CD4-positive, alpha-beta T cell (primary cell): ENCODE measurements at regions not wholly inside any gene's neighbourhood (a gene's known extent, or its start where the extent isn't known, plus 50 kb on each side); places are given as distances from the start of the nearest gene placed in this dataset.

Source experiments
- ATAC-seq: fragments of 200-7000 bp; cut with Tn5 transposase; one replicate; pipeline ENCODE4 v1.10.0; 2022; ENCODE audit warnings: mild to moderate bottlenecking; ENCODE audit not compliant: poor library complexity
- CTCF ChIA-PET: fragments of 350-600 bp; sonication (Branson Sonifier 250); formaldehyde crosslinking; loops from one replicate; lab custom pipeline; 2021; ENCODE audit warnings: antibody characterized with exemption, inconsistent platforms; lab: Charles Lee
- POLR2A ChIA-PET: fragments of 350-600 bp; sonication (Branson Sonifier 250); formaldehyde crosslinking; loops from one replicate; lab custom pipeline; 2021; ENCODE audit warnings: antibody characterized with exemption, inconsistent platforms; lab: Charles Lee
- DNase-seq, 14 experiments: peaks; one replicate each; pipeline ENCODE4 v3.0.0-alpha.2; 2013 to 2020; ENCODE audit warnings: mixed read lengths in 2 of 14
- H3K27ac ChIP-seq, 2 donors: one replicate each; pipeline versions ENCODE4 v1.5.1 to v1.7.0; 2013; ENCODE audit warnings: low read length in 2 of 2, low read depth in 1 of 2, mild to moderate bottlenecking in 1 of 2
- H3K27me3 ChIP-seq, 2 experiments: 1 replicate in 1 of 2; 2 replicates in 1 of 2; pipeline versions ENCODE4 v1.6.1 to v1.7.0; 2013; ENCODE audit warnings: low read length in 2 of 2, control low read depth in 1 of 2, mild to moderate bottlenecking in 1 of 2, moderate library complexity in 1 of 2; ENCODE audit not compliant: insufficient read depth in 2 of 2, control insufficient read depth in 1 of 2
- H3K36me3 ChIP-seq: one replicate; pipeline ENCODE4 v1.6.1; 2013; ENCODE audit warnings: low read length, control low read depth; ENCODE audit not compliant: insufficient read depth
- H3K4me1 ChIP-seq: one replicate; pipeline ENCODE4 v1.6.1; 2013; ENCODE audit warnings: low read length, control low read depth; ENCODE audit not compliant: insufficient read depth
- H3K4me3 ChIP-seq: one replicate; pipeline ENCODE4 v1.5.1; 2013; ENCODE audit warnings: mild to moderate bottlenecking, low read length, moderate library complexity
- H3K9me3 ChIP-seq, 2 experiments: 1 replicate in 1 of 2; 2 replicates in 1 of 2; pipeline versions ENCODE4 v1.6.1 to v1.7.0; 2013; ENCODE audit warnings: low read length in 2 of 2, mild to moderate bottlenecking in 2 of 2, control low read depth in 1 of 2, moderate library complexity in 1 of 2; ENCODE audit not compliant: control insufficient read depth in 1 of 2, insufficient read depth in 1 of 2
- H3K27ac Mint-ChIP-seq: one replicate; pipeline ENCODE4 v1.8.0; 2020; ENCODE audit warnings: mixed read lengths
- H3K27me3 Mint-ChIP-seq: one replicate; pipeline ENCODE4 v1.8.0; 2021; ENCODE audit warnings: mixed read lengths
- H3K36me3 Mint-ChIP-seq: one replicate; pipeline ENCODE4 v1.8.0; 2021; ENCODE audit warnings: low read depth, mixed read lengths
- H3K4me1 Mint-ChIP-seq: one replicate; pipeline ENCODE4 v1.8.0; 2021; ENCODE audit warnings: low read depth, mixed read lengths
- H3K4me3 Mint-ChIP-seq: one replicate; pipeline ENCODE4 v1.8.0; 2020; ENCODE audit warnings: mild to moderate bottlenecking, mixed read lengths
- H3K9me3 Mint-ChIP-seq: one replicate; pipeline ENCODE4 v1.8.0; 2020; ENCODE audit warnings: mixed read lengths
- CTCF ChIP-seq: fragments of 200-600 bp; IDR thresholded peaks from one replicate; pipeline ENCODE4 v1.8.0; 2022; ENCODE audit warnings: antibody characterized with exemption, mild to moderate bottlenecking
- intact Hi-C, 2 experiments: fragments of 100-400 bp; cut with DNase I in 1 of 2; cut with micrococcal nuclease in 1 of 2; formaldehyde crosslinking; loops; one replicate each; pipeline versions ENCODE4 v1.15.1 to v1.9.0; 2023 to 2025; cut with DNase I, micrococcal nuclease

GRCh38 chr5:85266692-85267091 is 882.0 kb upstream of the EDIL3 start:
- POLR2A ChIA-PET, result interaction anchor here (0.6 kb wide), 1 partner anchor 41 kb away, joined by 3 read pairs; no protein-coding TSS in a partner anchor
- CTCF ChIA-PET, result no interaction called here
- no peak overlapping the region for H3K4me3 ChIP-seq
- Mint-ChIP-seq H3K27ac (no peak overlapping the region), H3K36me3 (no peaks in the 10 kb centered on the region), H3K27me3 (no peaks in the 10 kb centered on the region), H3K9me3 (no peaks in the 10 kb centered on the region), H3K4me1 (no peaks in the 10 kb centered on the region), H3K4me3 (no peak overlapping the region)
- ATAC-seq (no peak), DNase-seq (no peak)
- intact Hi-C loops, result no loop called here
- no peaks in the 10 kb centered on the region for H3K27me3 ChIP-seq
- no peak for TF ChIP-seq CTCF
- H3K4me1 ChIP-seq, result no peaks in the 10 kb centered on the region
- no peaks in the 10 kb centered on the region for H3K36me3 ChIP-seq
- H3K27ac ChIP-seq, result no peak overlapping the region
- H3K9me3 ChIP-seq, result peaks cover 0 to 6% of the 10 kb centered on the region in 2 experiments

DNA sequence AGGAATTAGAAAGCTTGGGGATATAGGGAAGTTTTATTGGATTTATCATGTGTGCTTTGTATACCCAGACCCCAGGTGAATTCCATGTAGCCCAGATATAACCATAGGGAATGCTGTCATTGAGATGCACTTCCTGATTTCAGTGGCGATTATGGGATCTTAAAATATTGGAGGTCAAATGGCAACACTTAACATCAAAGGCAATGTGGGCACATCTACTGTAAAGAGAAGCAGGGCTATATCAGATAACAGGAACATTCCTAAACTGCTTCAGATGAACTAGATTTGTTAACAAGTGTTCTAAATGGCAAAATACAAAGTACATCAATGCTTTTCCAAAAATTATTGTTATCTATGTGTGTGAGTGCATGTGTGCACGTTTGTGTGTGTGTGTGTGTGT is 883.5 kb upstream of the EDIL3 start:
- intact Hi-C loops, result no loop called here
- H3K27ac Mint-ChIP-seq, result no peak overlapping the region
- Histone ChIP-seq H3K27ac (no peak overlapping the region), H3K27me3 (no peaks in the 10 kb centered on the region), H3K4me3 (no peak overlapping the region), H3K36me3 (no peaks in the 10 kb centered on the region), H3K9me3 (peaks cover 0 to 6% of the 10 kb centered on the region in 2 experiments), H3K4me1 (no peaks in the 10 kb centered on the region)
- H3K27me3 Mint-ChIP-seq, result no peaks in the 10 kb centered on the region
- ChIA-PET POLR2A (no interaction called here), CTCF (no interaction called here)
- no peaks in the 10 kb centered on the region for H3K4me1 Mint-ChIP-seq
- no peaks in the 10 kb centered on the region for H3K36me3 Mint-ChIP-seq
- H3K9me3 Mint-ChIP-seq, result no peaks in the 10 kb centered on the region
- no peak for DNase-seq
- ATAC-seq, result no peak
- no peak overlapping the region for H3K4me3 Mint-ChIP-seq
- TF ChIP-seq CTCF, result no peak

DNA sequence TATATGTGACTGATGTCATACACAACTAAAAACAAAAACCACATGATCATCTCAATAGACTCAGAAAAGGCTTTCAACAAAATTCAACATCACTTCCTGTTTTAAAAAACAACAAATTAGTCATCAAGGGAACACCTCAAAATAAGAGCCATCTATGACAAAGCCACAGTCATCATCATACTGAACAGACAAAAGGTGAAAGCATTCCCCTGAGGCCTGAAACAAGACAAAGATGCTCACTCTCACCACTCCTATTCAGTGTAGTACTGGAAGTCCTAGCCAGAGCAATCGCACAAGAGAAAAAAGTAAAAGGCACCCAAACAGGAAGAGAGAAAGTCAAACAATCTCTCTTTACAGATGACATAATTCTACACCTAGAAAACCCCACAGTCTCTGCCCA is 893.5 kb upstream of the EDIL3 start:
- Mint-ChIP-seq H3K4me3 (no peak overlapping the region), H3K4me1 (no peaks in the 10 kb centered on the region), H3K27me3 (no peaks in the 10 kb centered on the region), H3K9me3 (peaks cover 5% of the 10 kb centered on the region), H3K36me3 (no peaks in the 10 kb centered on the region), H3K27ac (no peak overlapping the region)
- TF ChIP-seq CTCF, result no peak
- no peak overlapping the region for H3K4me3 ChIP-seq
- H3K9me3 ChIP-seq, result no peaks in the 10 kb centered on the region
- no peaks in the 10 kb centered on the region for H3K27me3 ChIP-seq
- no peaks in the 10 kb centered on the region for H3K4me1 ChIP-seq
- CTCF ChIA-PET, result no interaction called here
- DNase-seq (no peak), ATAC-seq (no peak)
- H3K36me3 ChIP-seq, result no peaks in the 10 kb centered on the region
- POLR2A ChIA-PET, result no interaction called here
- intact Hi-C loops, result no loop called here
- no peak overlapping the region for H3K27ac ChIP-seq
